ENCODE measurements at regions not wholly inside any gene's neighbourhood (a gene's known extent, or its start where the extent isn't known, plus 50 kb on each side); places are given as distances from the start of the nearest gene placed in this dataset.

DNA sequence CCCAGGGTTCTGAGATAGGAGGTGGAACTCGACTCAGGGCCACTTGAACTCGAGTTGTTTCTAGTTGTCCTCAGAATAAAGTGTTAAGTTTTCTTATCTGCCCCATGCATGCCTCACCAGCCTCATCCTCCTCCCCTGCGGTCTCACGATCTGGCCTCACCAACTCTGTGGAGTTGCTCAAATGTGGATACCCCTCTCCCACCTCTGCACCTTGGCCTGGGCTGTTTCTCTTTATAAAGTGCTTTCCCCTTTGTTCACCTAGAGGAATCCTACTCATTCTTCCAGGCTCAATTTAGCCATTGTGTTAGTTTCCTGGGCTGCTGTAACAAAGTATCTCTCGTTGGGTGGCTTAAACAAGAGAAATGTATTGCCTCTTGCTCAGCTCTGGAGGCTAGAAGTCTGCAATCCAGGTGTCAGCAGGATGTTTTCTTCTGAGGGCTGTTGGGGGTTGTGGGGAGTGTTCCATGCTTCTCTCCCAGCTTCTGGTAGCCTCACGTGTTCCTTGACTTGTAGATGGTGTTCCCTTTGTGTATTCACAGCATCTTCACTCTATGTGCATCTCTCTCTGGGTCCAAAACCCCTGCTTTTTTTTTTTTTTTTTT is 100.7 kb downstream of the MEX3B start (continued):
- TF ChIP-seq POU5F1 (IDR thresholded peaks at IDR 0.05; ENCODE audit: borderline replicate concordance, low read depth, low read length, partially characterized antibody), result no peak
- TF ChIP-seq MCM3 (IDR thresholded peaks at IDR 0.05), result no peak
- TF ChIP-seq RFX5 (IDR thresholded peaks at IDR 0.05; ENCODE audit: low read depth, low read length), result no peak
- no peak for TF ChIP-seq CSDE1 (IDR thresholded peaks at IDR 0.05)
- TF ChIP-seq, protein P1, sequence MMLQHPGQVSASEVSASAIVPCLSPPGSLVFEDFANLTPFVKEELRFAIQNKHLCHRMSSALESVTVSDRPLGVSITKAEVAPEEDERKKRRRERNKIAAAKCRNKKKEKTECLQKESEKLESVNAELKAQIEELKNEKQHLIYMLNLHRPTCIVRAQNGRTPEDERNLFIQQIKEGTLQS (IDR thresholded peaks at IDR 0.05), result no peak
- TF ChIP-seq, protein P1 (CRISPR knock-in tag; conservative IDR thresholded peaks at IDR 0.05), result no peak
- no peak for TF ChIP-seq PYGO2 (tag; IDR thresholded peaks at IDR 0.05)
- TF ChIP-seq TFAM (CRISPR knock-in tag; conservative IDR thresholded peaks at IDR 0.05), result no peak
- TF ChIP-seq, protein P2, sequence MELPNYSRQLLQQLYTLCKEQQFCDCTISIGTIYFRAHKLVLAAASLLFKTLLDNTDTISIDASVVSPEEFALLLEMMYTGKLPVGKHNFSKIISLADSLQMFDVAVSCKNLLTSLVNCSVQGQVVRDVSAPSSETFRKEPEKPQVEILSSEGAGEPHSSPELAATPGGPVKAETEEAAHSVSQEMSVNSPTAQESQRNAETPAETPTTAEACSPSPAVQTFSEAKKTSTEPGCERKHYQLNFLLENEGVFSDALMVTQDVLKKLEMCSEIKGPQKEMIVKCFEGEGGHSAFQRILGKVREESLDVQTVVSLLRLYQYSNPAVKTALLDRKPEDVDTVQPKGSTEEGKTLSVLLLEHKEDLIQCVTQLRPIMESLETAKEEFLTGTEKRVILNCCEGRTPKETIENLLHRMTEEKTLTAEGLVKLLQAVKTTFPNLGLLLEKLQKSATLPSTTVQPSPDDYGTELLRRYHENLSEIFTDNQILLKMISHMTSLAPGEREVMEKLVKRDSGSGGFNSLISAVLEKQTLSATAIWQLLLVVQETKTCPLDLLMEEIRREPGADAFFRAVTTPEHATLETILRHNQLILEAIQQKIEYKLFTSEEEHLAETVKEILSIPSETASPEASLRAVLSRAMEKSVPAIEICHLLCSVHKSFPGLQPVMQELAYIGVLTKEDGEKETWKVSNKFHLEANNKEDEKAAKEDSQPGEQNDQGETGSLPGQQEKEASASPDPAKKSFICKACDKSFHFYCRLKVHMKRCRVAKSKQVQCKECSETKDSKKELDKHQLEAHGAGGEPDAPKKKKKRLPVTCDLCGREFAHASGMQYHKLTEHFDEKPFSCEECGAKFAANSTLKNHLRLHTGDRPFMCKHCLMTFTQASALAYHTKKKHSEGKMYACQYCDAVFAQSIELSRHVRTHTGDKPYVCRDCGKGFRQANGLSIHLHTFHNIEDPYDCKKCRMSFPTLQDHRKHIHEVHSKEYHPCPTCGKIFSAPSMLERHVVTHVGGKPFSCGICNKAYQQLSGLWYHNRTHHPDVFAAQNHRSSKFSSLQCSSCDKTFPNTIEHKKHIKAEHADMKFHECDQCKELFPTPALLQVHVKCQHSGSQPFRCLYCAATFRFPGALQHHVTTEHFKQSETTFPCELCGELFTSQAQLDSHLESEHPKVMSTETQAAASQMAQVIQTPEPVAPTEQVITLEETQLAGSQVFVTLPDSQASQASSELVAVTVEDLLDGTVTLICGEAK (IDR thresholded peaks at IDR 0.05), result no peak
- TF ChIP-seq, protein P2 (CRISPR knock-in tag; IDR thresholded peaks at IDR 0.05), result no peak
- TF ChIP-seq, protein P3, sequence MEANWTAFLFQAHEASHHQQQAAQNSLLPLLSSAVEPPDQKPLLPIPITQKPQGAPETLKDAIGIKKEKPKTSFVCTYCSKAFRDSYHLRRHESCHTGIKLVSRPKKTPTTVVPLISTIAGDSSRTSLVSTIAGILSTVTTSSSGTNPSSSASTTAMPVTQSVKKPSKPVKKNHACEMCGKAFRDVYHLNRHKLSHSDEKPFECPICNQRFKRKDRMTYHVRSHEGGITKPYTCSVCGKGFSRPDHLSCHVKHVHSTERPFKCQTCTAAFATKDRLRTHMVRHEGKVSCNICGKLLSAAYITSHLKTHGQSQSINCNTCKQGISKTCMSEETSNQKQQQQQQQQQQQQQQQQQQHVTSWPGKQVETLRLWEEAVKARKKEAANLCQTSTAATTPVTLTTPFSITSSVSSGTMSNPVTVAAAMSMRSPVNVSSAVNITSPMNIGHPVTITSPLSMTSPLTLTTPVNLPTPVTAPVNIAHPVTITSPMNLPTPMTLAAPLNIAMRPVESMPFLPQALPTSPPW (CRISPR knock-in tag; IDR thresholded peaks at IDR 0.05), result peak; percentile 60
- peak; percentile 62; the same call in 1 of the 2 replicates for TF ChIP-seq BCOR (IDR thresholded peaks at IDR 0.05)
- no peak for TF ChIP-seq CBX8 (IDR thresholded peaks at IDR 0.05; ENCODE audit: borderline replicate concordance, extremely low read depth, low read depth, low read length, poor library complexity, severe bottlenecking)
- TF ChIP-seq ZFP1 (CRISPR knock-in tag; IDR thresholded peaks at IDR 0.05), result no peak
- TF ChIP-seq, protein P4, sequence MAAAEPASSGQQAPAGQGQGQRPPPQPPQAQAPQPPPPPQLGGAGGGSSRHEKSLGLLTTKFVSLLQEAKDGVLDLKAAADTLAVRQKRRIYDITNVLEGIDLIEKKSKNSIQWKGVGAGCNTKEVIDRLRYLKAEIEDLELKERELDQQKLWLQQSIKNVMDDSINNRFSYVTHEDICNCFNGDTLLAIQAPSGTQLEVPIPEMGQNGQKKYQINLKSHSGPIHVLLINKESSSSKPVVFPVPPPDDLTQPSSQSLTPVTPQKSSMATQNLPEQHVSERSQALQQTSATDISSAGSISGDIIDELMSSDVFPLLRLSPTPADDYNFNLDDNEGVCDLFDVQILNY (CRISPR knock-in tag; IDR thresholded peaks at IDR 0.05), result no peak
- peak; percentile 77 for TF ChIP-seq SMAD4 (CRISPR knock-in tag; conservative IDR thresholded peaks at IDR 0.05)
